WTC11 (cell line): ENCODE measurements at regions not wholly inside any gene's neighbourhood (a gene's known extent, or its start where the extent isn't known, plus 50 kb on each side); places are given as distances from the start of the nearest gene placed in this dataset.

Experiments
- KAT7 ChIP-seq: sonication (generic); formaldehyde crosslinking; IDR thresholded peaks from 2 replicates; pipeline ENCODE4 v1.8.1; 2023; ENCODE audit warnings: missing genetic modification reagents, mild to moderate bottlenecking, borderline replicate concordance
- NFE2L1 ChIP-seq: sonication (generic); formaldehyde crosslinking; IDR thresholded peaks from 2 replicates; pipeline ENCODE4 v1.8.1; 2023; ENCODE audit warnings: missing genetic modification reagents
- NR2C2 ChIP-seq: sonication (generic); formaldehyde crosslinking; IDR thresholded peaks from 2 replicates; pipeline ENCODE4 v1.8.0; 2022; ENCODE audit warnings: mild to moderate bottlenecking, missing genetic modification reagents
- SP1 ChIP-seq: sonication (generic); formaldehyde crosslinking; conservative IDR thresholded peaks from 2 replicates; pipeline ENCODE4 v1.8.1; 2022; ENCODE audit warnings: missing genetic modification reagents
- TCF7 ChIP-seq: sonication (generic); formaldehyde crosslinking; IDR thresholded peaks from 2 replicates; pipeline ENCODE4 v1.8.0; 2022; ENCODE audit warnings: mild to moderate bottlenecking, low read depth, missing genetic modification reagents, moderate library complexity
- ZNF232 ChIP-seq: sonication (generic); formaldehyde crosslinking; IDR thresholded peaks from 2 replicates; pipeline ENCODE4 v1.8.0; 2022; ENCODE audit warnings: mild to moderate bottlenecking, missing genetic modification reagents
- ZNF317 ChIP-seq: sonication (generic); formaldehyde crosslinking; IDR thresholded peaks from 2 replicates; pipeline ENCODE4 v1.8.1; 2023; ENCODE audit warnings: low read depth, mild to moderate bottlenecking, moderate library complexity, missing genetic modification reagents, borderline replicate concordance
- TF ChIP-seq, protein P1 (sequence below): fragments of 200-600 bp; IDR thresholded peaks from 2 replicates; pipeline ENCODE4 v1.8.0; 2022; ENCODE audit warnings: antibody characterized with exemption
- TF ChIP-seq, protein P2 (sequence below): sonication (generic); formaldehyde crosslinking; IDR thresholded peaks from 2 replicates; pipeline ENCODE4 v1.8.0; 2022; ENCODE audit warnings: mild to moderate bottlenecking, missing genetic modification reagents
- TF ChIP-seq, protein P3 (sequence below): sonication (generic); formaldehyde crosslinking; IDR thresholded peaks from 2 replicates; pipeline ENCODE4 v1.8.1; 2022; ENCODE audit warnings: missing genetic modification reagents, borderline replicate concordance
- TF ChIP-seq, protein P4 (sequence below): sonication (generic); formaldehyde crosslinking; IDR thresholded peaks from 2 replicates; pipeline ENCODE4 v1.8.1; 2022; ENCODE audit warnings: low read depth, missing genetic modification reagents, borderline replicate concordance
- TF ChIP-seq, protein P5 (sequence below): sonication (generic); formaldehyde crosslinking; conservative IDR thresholded peaks from 2 replicates; pipeline ENCODE4 v1.8.1; 2022; ENCODE audit warnings: mild to moderate bottlenecking, missing genetic modification reagents
- TF ChIP-seq, protein P6 (sequence below): sonication (generic); formaldehyde crosslinking; IDR thresholded peaks from 2 replicates; pipeline ENCODE4 v1.8.1; 2023; ENCODE audit warnings: mild to moderate bottlenecking, missing genetic modification reagents, moderate library complexity

- TF ChIP-seq, protein P1, sequence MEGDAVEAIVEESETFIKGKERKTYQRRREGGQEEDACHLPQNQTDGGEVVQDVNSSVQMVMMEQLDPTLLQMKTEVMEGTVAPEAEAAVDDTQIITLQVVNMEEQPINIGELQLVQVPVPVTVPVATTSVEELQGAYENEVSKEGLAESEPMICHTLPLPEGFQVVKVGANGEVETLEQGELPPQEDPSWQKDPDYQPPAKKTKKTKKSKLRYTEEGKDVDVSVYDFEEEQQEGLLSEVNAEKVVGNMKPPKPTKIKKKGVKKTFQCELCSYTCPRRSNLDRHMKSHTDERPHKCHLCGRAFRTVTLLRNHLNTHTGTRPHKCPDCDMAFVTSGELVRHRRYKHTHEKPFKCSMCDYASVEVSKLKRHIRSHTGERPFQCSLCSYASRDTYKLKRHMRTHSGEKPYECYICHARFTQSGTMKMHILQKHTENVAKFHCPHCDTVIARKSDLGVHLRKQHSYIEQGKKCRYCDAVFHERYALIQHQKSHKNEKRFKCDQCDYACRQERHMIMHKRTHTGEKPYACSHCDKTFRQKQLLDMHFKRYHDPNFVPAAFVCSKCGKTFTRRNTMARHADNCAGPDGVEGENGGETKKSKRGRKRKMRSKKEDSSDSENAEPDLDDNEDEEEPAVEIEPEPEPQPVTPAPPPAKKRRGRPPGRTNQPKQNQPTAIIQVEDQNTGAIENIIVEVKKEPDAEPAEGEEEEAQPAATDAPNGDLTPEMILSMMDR, result no peak
- TF ChIP-seq, protein P2, sequence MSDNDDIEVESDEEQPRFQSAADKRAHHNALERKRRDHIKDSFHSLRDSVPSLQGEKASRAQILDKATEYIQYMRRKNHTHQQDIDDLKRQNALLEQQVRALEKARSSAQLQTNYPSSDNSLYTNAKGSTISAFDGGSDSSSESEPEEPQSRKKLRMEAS (CRISPR knock-in tag), result no peak
- TF ChIP-seq KAT7 (CRISPR knock-in tag) (no peak), NFE2L1 (CRISPR knock-in tag) (no peak), SP1 (CRISPR knock-in tag) (no peak), ZNF317 (CRISPR knock-in tag) (no peak), TCF7 (CRISPR knock-in tag) (no peak), NR2C2 (CRISPR knock-in tag) (no peak), ZNF232 (CRISPR knock-in tag) (no peak)
- TF ChIP-seq, protein P3, sequence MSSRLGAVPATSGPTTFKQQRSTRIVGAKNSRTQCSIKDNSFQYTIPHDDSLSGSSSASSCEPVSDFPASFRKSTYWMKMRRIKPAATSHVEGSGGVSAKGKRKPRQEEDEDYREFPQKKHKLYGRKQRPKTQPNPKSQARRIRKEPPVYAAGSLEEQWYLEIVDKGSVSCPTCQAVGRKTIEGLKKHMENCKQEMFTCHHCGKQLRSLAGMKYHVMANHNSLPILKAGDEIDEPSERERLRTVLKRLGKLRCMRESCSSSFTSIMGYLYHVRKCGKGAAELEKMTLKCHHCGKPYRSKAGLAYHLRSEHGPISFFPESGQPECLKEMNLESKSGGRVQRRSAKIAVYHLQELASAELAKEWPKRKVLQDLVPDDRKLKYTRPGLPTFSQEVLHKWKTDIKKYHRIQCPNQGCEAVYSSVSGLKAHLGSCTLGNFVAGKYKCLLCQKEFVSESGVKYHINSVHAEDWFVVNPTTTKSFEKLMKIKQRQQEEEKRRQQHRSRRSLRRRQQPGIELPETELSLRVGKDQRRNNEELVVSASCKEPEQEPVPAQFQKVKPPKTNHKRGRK, result no peak
- TF ChIP-seq, protein P4, sequence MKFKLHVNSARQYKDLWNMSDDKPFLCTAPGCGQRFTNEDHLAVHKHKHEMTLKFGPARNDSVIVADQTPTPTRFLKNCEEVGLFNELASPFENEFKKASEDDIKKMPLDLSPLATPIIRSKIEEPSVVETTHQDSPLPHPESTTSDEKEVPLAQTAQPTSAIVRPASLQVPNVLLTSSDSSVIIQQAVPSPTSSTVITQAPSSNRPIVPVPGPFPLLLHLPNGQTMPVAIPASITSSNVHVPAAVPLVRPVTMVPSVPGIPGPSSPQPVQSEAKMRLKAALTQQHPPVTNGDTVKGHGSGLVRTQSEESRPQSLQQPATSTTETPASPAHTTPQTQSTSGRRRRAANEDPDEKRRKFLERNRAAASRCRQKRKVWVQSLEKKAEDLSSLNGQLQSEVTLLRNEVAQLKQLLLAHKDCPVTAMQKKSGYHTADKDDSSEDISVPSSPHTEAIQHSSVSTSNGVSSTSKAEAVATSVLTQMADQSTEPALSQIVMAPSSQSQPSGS (CRISPR knock-in tag), result no peak
- TF ChIP-seq, protein P5, sequence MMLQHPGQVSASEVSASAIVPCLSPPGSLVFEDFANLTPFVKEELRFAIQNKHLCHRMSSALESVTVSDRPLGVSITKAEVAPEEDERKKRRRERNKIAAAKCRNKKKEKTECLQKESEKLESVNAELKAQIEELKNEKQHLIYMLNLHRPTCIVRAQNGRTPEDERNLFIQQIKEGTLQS (CRISPR knock-in tag), result no peak
- TF ChIP-seq, protein P6, sequence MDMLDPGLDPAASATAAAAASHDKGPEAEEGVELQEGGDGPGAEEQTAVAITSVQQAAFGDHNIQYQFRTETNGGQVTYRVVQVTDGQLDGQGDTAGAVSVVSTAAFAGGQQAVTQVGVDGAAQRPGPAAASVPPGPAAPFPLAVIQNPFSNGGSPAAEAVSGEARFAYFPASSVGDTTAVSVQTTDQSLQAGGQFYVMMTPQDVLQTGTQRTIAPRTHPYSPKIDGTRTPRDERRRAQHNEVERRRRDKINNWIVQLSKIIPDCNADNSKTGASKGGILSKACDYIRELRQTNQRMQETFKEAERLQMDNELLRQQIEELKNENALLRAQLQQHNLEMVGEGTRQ (CRISPR knock-in tag), result no peak
These were observed 150.6 kb upstream of the CDYL start for GRCh38 chr6:4625557-4625956.
